ENCODE measurements at regions not wholly inside any gene's neighbourhood (a gene's known extent, or its start where the extent isn't known, plus 50 kb on each side); places are given as distances from the start of the nearest gene placed in this dataset.
A peak's percentile ranks its signal among the peaks of the same experiment; 100 is the strongest.

DNA sequence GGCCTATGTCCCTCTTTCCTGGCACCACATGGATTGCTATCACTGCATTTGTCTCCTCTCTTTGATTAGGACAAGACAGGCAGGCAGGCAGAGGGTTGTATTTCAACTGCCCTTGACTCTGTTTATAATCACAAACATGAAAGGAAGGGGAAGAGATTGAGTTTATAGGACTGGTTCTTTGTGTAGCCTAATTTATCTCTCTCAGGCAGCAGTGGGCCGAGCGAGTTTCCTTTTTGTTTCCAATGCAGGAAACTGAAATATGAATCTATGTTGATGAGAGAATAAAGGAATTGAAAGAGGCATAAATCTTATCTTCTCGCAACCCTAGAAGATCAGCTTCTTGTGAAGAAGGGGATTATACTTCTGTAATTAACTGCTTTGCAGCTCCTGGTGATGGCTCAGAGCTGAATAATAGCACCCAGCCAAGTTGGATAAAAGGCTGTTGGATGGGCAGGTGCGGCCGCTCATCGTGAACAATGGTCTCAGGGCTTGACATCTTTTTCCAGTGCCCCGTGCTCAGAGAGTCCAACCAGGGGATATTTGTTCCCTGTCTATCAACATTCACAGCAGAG lies 80.6 kb upstream of the SYT13 start:
- DNase-seq (ENCODE audit: low read depth, low spot score), result no peak
- no peak overlapping the region for H3K4me3 ChIP-seq (ENCODE audit: low read depth, low read length)
- in situ Hi-C loops (cut with HindIII; ENCODE audit: low sequenced_read_pairs), result no loop called here
- TF ChIP-seq, protein P1, sequence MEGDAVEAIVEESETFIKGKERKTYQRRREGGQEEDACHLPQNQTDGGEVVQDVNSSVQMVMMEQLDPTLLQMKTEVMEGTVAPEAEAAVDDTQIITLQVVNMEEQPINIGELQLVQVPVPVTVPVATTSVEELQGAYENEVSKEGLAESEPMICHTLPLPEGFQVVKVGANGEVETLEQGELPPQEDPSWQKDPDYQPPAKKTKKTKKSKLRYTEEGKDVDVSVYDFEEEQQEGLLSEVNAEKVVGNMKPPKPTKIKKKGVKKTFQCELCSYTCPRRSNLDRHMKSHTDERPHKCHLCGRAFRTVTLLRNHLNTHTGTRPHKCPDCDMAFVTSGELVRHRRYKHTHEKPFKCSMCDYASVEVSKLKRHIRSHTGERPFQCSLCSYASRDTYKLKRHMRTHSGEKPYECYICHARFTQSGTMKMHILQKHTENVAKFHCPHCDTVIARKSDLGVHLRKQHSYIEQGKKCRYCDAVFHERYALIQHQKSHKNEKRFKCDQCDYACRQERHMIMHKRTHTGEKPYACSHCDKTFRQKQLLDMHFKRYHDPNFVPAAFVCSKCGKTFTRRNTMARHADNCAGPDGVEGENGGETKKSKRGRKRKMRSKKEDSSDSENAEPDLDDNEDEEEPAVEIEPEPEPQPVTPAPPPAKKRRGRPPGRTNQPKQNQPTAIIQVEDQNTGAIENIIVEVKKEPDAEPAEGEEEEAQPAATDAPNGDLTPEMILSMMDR (IDR thresholded peaks at IDR 0.05; ENCODE audit: low read depth, low read length), result no peak

DNA sequence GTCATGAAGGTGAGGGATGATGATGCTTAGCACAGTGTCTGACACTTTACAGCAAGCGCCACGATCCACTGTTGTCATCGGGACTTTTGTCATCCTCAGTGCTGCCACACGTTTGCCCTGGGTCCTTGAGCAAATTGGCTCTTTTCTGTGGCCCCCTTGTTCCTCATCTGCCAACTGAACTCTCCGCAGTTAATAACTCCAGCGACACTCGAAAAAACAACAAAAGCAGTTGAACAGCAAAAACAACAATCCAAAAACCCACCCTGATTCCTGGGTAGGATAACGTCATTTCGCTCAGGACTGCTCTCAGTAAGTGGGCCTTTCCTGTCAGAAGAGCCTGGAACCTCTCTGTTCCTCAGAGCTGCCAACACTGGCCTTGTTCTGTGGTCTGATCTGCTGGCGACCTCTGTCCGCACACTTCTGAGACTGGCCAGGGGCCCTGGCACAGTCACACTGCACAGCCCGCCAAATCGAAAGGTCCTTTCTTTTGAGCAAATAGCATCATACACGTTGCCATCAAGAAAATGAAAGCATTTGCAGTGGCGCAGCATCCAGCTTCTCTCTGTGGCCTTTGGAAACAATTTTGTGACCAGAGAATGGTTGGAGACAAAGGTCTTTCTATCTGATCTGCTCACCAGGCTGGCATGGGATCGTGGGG lies 79.9 kb upstream of the SYT13 start:
- in situ Hi-C loops (cut with HindIII; ENCODE audit: low sequenced_read_pairs), result no loop called here
- DNase-seq (ENCODE audit: low read depth, low spot score), result no peak

DNA sequence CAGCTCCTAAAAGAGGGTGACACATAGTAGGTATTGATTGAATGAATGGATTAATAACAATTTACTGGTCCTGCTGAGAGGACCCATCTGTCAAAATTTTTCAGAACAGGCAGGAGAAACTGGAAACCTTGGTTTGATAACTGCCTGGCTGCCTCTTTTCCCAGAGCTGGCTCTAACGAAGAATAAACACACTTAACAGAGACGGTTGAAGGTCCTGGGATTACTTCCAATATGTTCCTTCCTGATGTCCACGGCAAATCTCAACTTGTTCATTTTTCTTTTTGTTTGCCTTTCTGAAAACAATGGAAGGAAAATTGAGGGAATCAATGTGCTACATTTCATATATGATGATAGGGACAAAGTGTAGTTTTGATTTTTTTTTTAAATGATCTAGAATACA lies 76.5 kb upstream of the SYT13 start:
- no peak for DNase-seq (ENCODE audit: low read depth, low spot score)
- no peak overlapping the region for H3K4me3 ChIP-seq (ENCODE audit: low read depth, low read length)
- in situ Hi-C loops (cut with HindIII; ENCODE audit: low sequenced_read_pairs), result no loop called here
- TF ChIP-seq, protein P1 (IDR thresholded peaks at IDR 0.05; ENCODE audit: low read depth, low read length), result no peak

More for the DNA sequence above, 79.9 kb upstream of the SYT13 start:
- no peak overlapping the region for H3K4me3 ChIP-seq (ENCODE audit: low read depth, low read length)
- TF ChIP-seq, protein P1 (IDR thresholded peaks at IDR 0.05; ENCODE audit: low read depth, low read length), result no peak

DNA sequence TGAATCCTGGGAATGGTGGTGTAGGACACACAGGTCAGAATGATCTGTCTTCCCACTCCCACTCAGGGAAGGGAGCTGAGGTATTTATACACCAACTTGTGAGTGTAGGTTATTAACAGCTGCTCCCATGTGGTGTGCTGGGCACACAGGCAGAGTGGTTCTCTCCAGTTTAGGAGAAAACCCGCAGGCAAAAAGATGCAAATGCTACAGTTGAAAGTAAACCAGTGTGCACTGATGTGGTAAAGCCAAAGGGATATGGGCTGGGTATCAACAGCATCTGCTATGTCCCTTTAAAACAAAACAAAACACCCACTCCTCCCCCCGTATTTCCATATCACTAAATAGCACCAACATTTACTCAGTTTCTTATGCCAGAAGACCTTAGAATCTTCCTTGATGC lies 75.4 kb upstream of the SYT13 start:
- no peak overlapping the region for H3K4me3 ChIP-seq (ENCODE audit: low read depth, low read length)
- TF ChIP-seq, protein P1 (IDR thresholded peaks at IDR 0.05; ENCODE audit: low read depth, low read length), result no peak
- in situ Hi-C loops (cut with HindIII; ENCODE audit: low sequenced_read_pairs), result no loop called here
- no peak for DNase-seq (ENCODE audit: low read depth, low spot score)

DNA sequence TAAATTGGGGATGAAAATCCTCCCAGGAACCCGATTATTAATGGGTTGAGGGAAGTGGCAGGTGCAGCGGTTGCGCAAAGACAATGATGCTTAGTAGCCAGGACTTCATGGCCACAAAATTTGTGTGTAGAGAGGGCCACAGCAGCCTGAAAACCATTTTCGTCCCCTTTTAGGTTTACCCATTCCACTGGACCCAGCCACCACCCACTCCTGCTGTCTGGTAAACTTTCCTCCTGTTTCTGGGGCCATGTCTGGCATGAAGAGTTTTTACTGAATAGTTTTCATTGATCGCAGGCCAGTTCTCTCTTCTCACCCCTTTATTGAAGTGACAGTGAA lies 69.5 kb upstream of the SYT13 start:
- DNase-seq (ENCODE audit: low read depth, low spot score), result no peak
- TF ChIP-seq, protein P1 (IDR thresholded peaks at IDR 0.05; ENCODE audit: low read depth, low read length), result no peak
- in situ Hi-C loops (cut with HindIII; ENCODE audit: low sequenced_read_pairs), result no loop called here
- peak overlapping the region; percentile 61 for H3K4me3 ChIP-seq (ENCODE audit: low read depth, low read length)

DNA sequence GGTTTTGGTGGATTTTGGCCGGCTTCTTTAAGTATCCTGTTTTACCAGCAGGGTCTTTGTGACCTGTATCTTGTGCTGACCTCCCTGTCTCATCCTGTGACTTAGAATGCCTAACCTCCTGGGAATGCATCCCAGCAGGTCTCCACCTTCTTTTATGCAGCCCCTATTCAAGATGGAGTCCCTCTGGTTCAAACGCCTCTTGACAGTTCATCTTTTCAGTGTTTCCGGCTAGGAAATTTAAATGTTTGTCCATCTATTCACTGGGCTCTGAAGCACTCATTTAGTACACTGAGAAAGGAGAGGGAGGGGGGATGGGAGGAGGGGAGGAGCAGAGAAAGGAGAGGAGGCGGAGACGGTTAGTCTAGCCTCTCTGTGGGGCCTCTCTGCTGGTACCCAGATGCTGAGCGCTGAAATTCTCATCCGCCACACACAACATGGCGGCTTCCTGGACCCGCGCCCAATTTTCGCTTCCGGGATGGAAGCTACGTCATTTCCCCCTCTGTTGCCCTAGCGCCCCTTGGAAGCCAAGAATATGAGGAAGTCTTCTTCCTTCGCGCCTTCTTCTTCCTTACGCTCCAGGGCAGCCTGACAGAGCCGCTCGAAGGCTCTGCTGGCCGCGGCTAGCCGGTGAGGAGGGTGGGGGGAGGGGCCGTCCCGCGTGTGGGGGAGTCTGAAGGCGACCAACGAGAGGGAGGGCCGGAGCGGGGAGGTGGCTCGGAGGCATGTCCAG lies 69.0 kb upstream of the SYT13 start:
- TF ChIP-seq, protein P1 (IDR thresholded peaks at IDR 0.05; ENCODE audit: low read depth, low read length), result no peak
- peak; percentile 80 for DNase-seq (ENCODE audit: low read depth, low spot score)
- in situ Hi-C loops (cut with HindIII; ENCODE audit: low sequenced_read_pairs), result no loop called here
- H3K4me3 ChIP-seq (ENCODE audit: low read depth, low read length), result peak overlapping the region; percentile 61

All from astrocyte of the spinal cord (primary cell).